K562 (cell line): ENCODE measurements at regions not wholly inside any gene's neighbourhood (a gene's known extent, or its start where the extent isn't known, plus 50 kb on each side); places are given as distances from the start of the nearest gene placed in this dataset.

Experiments used
- ATAC-seq: fragments of 200-7000 bp; cut with Tn5 transposase; 3 replicates; pipeline ENCODE4 v1.9.1; 2020; ENCODE audit warnings: moderate library complexity
- BruUV-seq: library from RNA; stranded (reverse); fragments of 400-500 nt; replicated peaks from 2 replicates; lab custom pipeline; 2021; lab: Mats Ljungman, UMichigan
- CTCF ChIA-PET: fragments of 300-600 bp; formaldehyde crosslinking; extraction: SDS; loops from one replicate; lab custom pipeline; 2021; ENCODE audit warnings: low intra/inter-chr PET ratio; lab: Yijun Ruan, JAX
- POLR2A ChIA-PET: fragments of 300-600, 350-650 bp; sonication (Branson Sonifier 250); formaldehyde crosslinking; extraction: SDS; loops from one replicate; lab custom pipeline; 2021; ENCODE audit warnings: antibody characterized with exemption, inconsistent platforms; lab: Yijun Ruan, JAX
- DNase-seq, 4 experiments: peaks; one replicate each; pipeline versions ENCODE4 v3.0.0 to v3.0.0-alpha.2; 2011 to 2018; ENCODE audit warnings: low spot score in 3 of 4, mixed read lengths in 3 of 4; ENCODE audit errors: extremely low read depth in 1 of 4
- FAIRE-seq: peaks from 2 replicates; lab custom pipeline; 2011; peaks lifted over from hg19 to GRCh38; lab: Jason Lieb, UNC
- H2AFZ ChIP-seq: 2 replicates; pipeline ENCODE4 v1.6.0; 2011; ENCODE audit warnings: low read depth, low read length, control low read depth, inconsistent platforms
- H3K27ac ChIP-seq: fragments of 200-600 bp; 3 replicates; pipeline ENCODE4 v1.8.0; 2011; ENCODE audit warnings: low read depth, mild to moderate bottlenecking, control low read depth, inconsistent platforms, low read length, moderate library complexity, mixed read lengths; ENCODE audit errors: extremely low read depth
- H3K27me3 ChIP-seq, 2 experiments: fragments of 300-600 bp in 1 of 2; 2 replicates in 1 of 2; 3 replicates in 1 of 2; pipeline versions ENCODE4 v1.6.0 to v1.8.0; 2011; ENCODE audit warnings: inconsistent platforms in 2 of 2, low read length in 2 of 2, mild to moderate bottlenecking in 1 of 2, mixed read lengths in 1 of 2, moderate library complexity in 1 of 2; ENCODE audit not compliant: control insufficient read depth in 2 of 2, insufficient read depth in 2 of 2
- H3K36me3 ChIP-seq: fragments of 300-600 bp; 3 replicates; pipeline ENCODE4 v1.8.0; 2011; ENCODE audit warnings: mild to moderate bottlenecking, low read length, inconsistent platforms; ENCODE audit not compliant: control insufficient read depth, insufficient read depth
- H3K4me1 ChIP-seq, 2 experiments: fragments of 200-600 bp in 1 of 2; replicated peaks in 1 of 2; 2 replicates in 1 of 2; 3 replicates in 1 of 2; pipeline versions ENCODE4 v1.5.1 to v1.8.0; 2011; ENCODE audit warnings: inconsistent platforms in 2 of 2, low read length in 2 of 2, mild to moderate bottlenecking in 1 of 2, mixed read lengths in 1 of 2, moderate library complexity in 1 of 2; ENCODE audit not compliant: control insufficient read depth in 2 of 2, insufficient read depth in 2 of 2
- H3K4me2 ChIP-seq: 2 replicates; pipeline ENCODE4 v1.6.1; 2011; ENCODE audit warnings: low read length, control low read depth, inconsistent platforms, mixed read lengths; ENCODE audit not compliant: insufficient read depth
- H3K4me3 ChIP-seq: fragments of 200-600 bp; sonication (generic), shearing (Covaris generic); 2 replicates; pipeline ENCODE4 v1.5.1; 2016; ENCODE audit warnings: control low read depth, inconsistent platforms
- H3K79me2 ChIP-seq: fragments of 200-600 bp; 3 replicates; pipeline ENCODE4 v1.8.0; 2011; ENCODE audit warnings: low read length, inconsistent platforms; ENCODE audit not compliant: control insufficient read depth, insufficient read depth
- H3K9ac ChIP-seq, 2 experiments: 2 replicates each; pipeline versions ENCODE4 v1.6.0 to v1.6.1; 2011; ENCODE audit warnings: low read depth in 2 of 2, low read length in 2 of 2, control low read depth in 1 of 2, inconsistent platforms in 1 of 2, mild to moderate bottlenecking in 1 of 2, mixed read lengths in 1 of 2; ENCODE audit not compliant: insufficient read depth in 1 of 2
- H3K9me1 ChIP-seq: one replicate; pipeline ENCODE4 v1.6.0; 2011; ENCODE audit warnings: inconsistent platforms, mild to moderate bottlenecking, low read length, moderate library complexity; ENCODE audit not compliant: control insufficient read depth, insufficient read depth
- H3K9me3 ChIP-seq: replicated peaks from 2 replicates; pipeline ENCODE4 v1.5.1; 2011; ENCODE audit warnings: low read depth, low read length, inconsistent platforms; ENCODE audit not compliant: control insufficient read depth, insufficient read depth
- H4K20me1 ChIP-seq: replicated peaks from 2 replicates; pipeline ENCODE4 v1.6.1; 2011; ENCODE audit warnings: low read length, inconsistent platforms, mixed read lengths; ENCODE audit not compliant: control insufficient read depth, insufficient read depth
- ATF3 ChIP-seq, 2 experiments: fragments of 450-650 bp in 1 of 2; sonication (generic) in 1 of 2; formaldehyde crosslinking in 1 of 2; IDR thresholded peaks in 1 of 2; conservative IDR thresholded peaks in 1 of 2; 2 replicates each; pipeline versions ENCODE4 v1.6.1 to v1.8.1; 2016 to 2023; ENCODE audit warnings: mild to moderate bottlenecking in 2 of 2, moderate library complexity in 2 of 2, inconsistent platforms in 1 of 2, missing genetic modification reagents in 1 of 2
- BMI1 ChIP-seq: fragments of 150-350 bp; IDR thresholded peaks from 2 replicates; pipeline ENCODE4 v1.6.1; 2014; ENCODE audit warnings: low read length
- BRF1 ChIP-seq: IDR thresholded peaks from 3 replicates; pipeline ENCODE4 v1.6.1; 2011; ENCODE audit warnings: borderline replicate concordance, mild to moderate bottlenecking; ENCODE audit not compliant: insufficient read length; ENCODE audit errors: extremely low read depth
- CREB3 ChIP-seq: fragments of 450-650 bp; conservative IDR thresholded peaks from 2 replicates; pipeline ENCODE4 v1.6.1; 2016; ENCODE audit warnings: missing genetic modification characterization, low read depth, mild to moderate bottlenecking, missing compliant biosample characterization, moderate library complexity
- FOXP1 ChIP-seq: sonication (generic); formaldehyde crosslinking; IDR thresholded peaks from 2 replicates; pipeline ENCODE4 v1.8.0; 2022; ENCODE audit warnings: mild to moderate bottlenecking, missing genetic modification reagents
- LEF1 ChIP-seq: fragments of 450-650 bp; IDR thresholded peaks from 2 replicates; pipeline ENCODE4 v1.6.1; 2016; ENCODE audit warnings: mild to moderate bottlenecking
- MTF1 ChIP-seq: fragments of 250-450 bp; sonication (Bioruptor Pico); IDR thresholded peaks from 2 replicates; pipeline ENCODE4 v1.9.0; 2021; ENCODE audit warnings: moderate library complexity, mild to moderate bottlenecking, inconsistent platforms, borderline replicate concordance
- RFX7 ChIP-seq: fragments of 250-450 bp; sonication (Bioruptor Pico); IDR thresholded peaks from 2 replicates; pipeline ENCODE4 v1.5.1; 2021; ENCODE audit warnings: mild to moderate bottlenecking
- ZC3H4 ChIP-seq: sonication (generic); formaldehyde crosslinking; IDR thresholded peaks from 2 replicates; pipeline ENCODE4 v1.9.0; 2021; ENCODE audit warnings: missing genetic modification reagents, borderline replicate concordance
- ZNF134 ChIP-seq: fragments of 250-450 bp; sonication (Bioruptor Pico); conservative IDR thresholded peaks from 2 replicates; pipeline ENCODE4 v1.4.0; 2020
- WGBS: fragments of 100-300 bp; shearing (Covaris generic); methylation state at CpG from one replicate; pipeline ENCODE4 v1.1.6; 2016; ENCODE audit warnings: low coverage, mixed read lengths; ENCODE audit not compliant: insufficient coverage; ENCODE audit errors: missing lambda C conversion rate; 5-methylcytosine and 5-hydroxymethylcytosine counted together
- in situ Hi-C: fragments of 300-500 bp; cut with MboI; formaldehyde crosslinking; loops from 4 replicates; pipeline ENCODE4 v1.15.0; 2018; ENCODE audit warnings: inconsistent platforms, mixed read lengths
- intact Hi-C: fragments of 100-400 bp; cut with micrococcal nuclease; formaldehyde crosslinking; loops from 2 replicates; pipeline ENCODE4 v1.14.2; 2022

GRCh38 chr20:7741866-7742265, 198.4 kb downstream of the HAO1 start:
- H3K4me2 ChIP-seq: no peak overlapping the region
- POLR2A ChIA-PET: no interaction called here
- no peak for FAIRE-seq

GRCh38 chr20:7742479-7742878, 197.8 kb downstream of the HAO1 start:
- DNase-seq (no peak), ATAC-seq (no peak), FAIRE-seq (no peak)
- Histone ChIP-seq H3K4me2 (no peak overlapping the region), H3K79me2 (no peaks in the 10 kb centered on the region), H4K20me1 (no peaks in the 10 kb centered on the region), H2AFZ (no peak overlapping the region), H3K36me3 (no peaks in the 10 kb centered on the region), H3K4me1 (no peaks in the 10 kb centered on the region), H3K9ac (no peak overlapping the region), H3K4me3 (no peak overlapping the region), H3K9me3 (0 out of 2 replicates have a peak, but pooled peaks cover 2% of the 10 kb centered on the region), H3K27me3 (no peaks in the 10 kb centered on the region), H3K9me1 (no peaks in the 10 kb centered on the region), H3K27ac (no peak overlapping the region)
- no TSS peak for BruUV-seq
- ChIA-PET CTCF (no interaction called here), POLR2A (no interaction called here)
- 0% methylated on average over 1 of the region's 2 CpGs for WGBS
- in situ Hi-C loops: no loop called here
- TF ChIP-seq RFX7 (CRISPR knock-in tag) (no peak), ATF3 (IDR thresholded peaks at IDR 0.05) (no peak), ATF3 (CRISPR knock-in tag; conservative IDR thresholded peaks at IDR 0.05) (no peak), CREB3 (tag) (no peak), FOXP1 (CRISPR knock-in tag) (no peak), LEF1 (no peak), BRF1 (no peak), ZNF134 (no peak), MTF1 (CRISPR knock-in tag) (no peak)
- intact Hi-C loops: no loop called here

More at GRCh38 chr20:7741866-7742265, 198.4 kb downstream of the HAO1 start:
- no TSS peak for BruUV-seq
- H3K4me3 ChIP-seq: no peak overlapping the region
- DNase-seq (no peak), ATAC-seq (no peak)
- H2AFZ ChIP-seq: no peak overlapping the region
- in situ Hi-C loops: no loop called here
- no peaks in the 10 kb centered on the region for H3K36me3 ChIP-seq
- H3K79me2 ChIP-seq: no peaks in the 10 kb centered on the region
- H3K9ac ChIP-seq: no peak overlapping the region
- H3K9me1 ChIP-seq: no peaks in the 10 kb centered on the region
- 0 out of 2 replicates have a peak, but pooled peaks cover 2% of the 10 kb centered on the region for H3K9me3 ChIP-seq
- H3K27ac ChIP-seq: no peak overlapping the region
- H3K4me1 ChIP-seq: no peaks in the 10 kb centered on the region
- 0% methylated on average over 2 of the region's 2 CpGs for WGBS
- TF ChIP-seq ZC3H4 (no peak), BMI1 (no peak)
- intact Hi-C loops: no loop called here
- no peaks in the 10 kb centered on the region for H3K27me3 ChIP-seq
- CTCF ChIA-PET: no interaction called here
- no peaks in the 10 kb centered on the region for H4K20me1 ChIP-seq
